Upper lobe of left lung (tissue), 4 donors: ENCODE measurements at regions not wholly inside any gene's neighbourhood (a gene's known extent, or its start where the extent isn't known, plus 50 kb on each side); places are given as distances from the start of the nearest gene placed in this dataset.

ENCODE experiments used
- POLR2A ChIP-seq, 4 donors: fragments of 450-650 bp; IDR thresholded peaks; one replicate each; pipeline ENCODE4 v1.5.1; 2016 to 2017; ENCODE audit warnings: antibody characterized with exemption in 4 of 4, mild to moderate bottlenecking in 2 of 4
- TF ChIP-seq, protein P1 (sequence below), 6 experiments: fragments of 450-650 bp in 4 of 6; fragments of 200-600 bp in 2 of 6; sonication (generic) in 2 of 6; IDR thresholded peaks; one replicate each; pipeline ENCODE4 v1.5.1; 2016 to 2019; ENCODE audit warnings: antibody characterized with exemption in 6 of 6

DNA sequence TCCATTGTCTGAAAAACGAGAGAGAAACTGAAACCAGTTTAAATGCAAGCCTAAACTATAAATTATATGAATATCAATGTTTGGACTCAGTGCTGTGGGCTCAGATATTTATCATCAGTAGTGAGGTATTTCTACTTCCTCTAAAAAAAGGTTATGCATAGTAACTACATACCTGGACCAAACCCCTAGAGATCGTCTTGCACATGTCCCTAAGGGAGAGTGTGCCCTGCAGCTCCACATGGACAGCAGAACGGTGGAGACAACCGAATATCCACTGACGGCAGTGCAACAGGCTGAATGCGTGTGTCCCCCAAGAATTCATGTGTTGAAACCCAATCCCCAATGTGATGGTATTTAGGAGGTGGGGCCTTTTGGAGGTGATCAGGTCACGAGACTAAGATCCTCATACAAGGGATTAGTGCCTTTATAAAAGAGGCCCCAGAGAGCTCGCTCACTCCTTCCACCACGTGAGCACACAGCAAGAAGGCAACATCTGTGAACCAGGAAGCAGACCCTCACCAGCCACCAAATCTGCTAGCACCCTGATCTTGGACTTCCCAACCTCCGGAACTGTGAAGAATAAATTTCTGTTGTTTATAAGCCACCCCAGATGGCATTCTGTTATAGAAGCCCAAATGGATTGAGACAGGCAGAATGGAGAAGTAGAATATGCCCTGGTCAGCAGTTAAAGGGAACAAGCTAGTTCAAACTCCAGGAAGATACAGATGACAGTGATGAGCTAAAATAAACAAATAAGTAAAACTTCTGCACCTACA lies 208.4 kb downstream of the ANAPC1 start:
- TF ChIP-seq, protein P1, sequence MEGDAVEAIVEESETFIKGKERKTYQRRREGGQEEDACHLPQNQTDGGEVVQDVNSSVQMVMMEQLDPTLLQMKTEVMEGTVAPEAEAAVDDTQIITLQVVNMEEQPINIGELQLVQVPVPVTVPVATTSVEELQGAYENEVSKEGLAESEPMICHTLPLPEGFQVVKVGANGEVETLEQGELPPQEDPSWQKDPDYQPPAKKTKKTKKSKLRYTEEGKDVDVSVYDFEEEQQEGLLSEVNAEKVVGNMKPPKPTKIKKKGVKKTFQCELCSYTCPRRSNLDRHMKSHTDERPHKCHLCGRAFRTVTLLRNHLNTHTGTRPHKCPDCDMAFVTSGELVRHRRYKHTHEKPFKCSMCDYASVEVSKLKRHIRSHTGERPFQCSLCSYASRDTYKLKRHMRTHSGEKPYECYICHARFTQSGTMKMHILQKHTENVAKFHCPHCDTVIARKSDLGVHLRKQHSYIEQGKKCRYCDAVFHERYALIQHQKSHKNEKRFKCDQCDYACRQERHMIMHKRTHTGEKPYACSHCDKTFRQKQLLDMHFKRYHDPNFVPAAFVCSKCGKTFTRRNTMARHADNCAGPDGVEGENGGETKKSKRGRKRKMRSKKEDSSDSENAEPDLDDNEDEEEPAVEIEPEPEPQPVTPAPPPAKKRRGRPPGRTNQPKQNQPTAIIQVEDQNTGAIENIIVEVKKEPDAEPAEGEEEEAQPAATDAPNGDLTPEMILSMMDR (IDR thresholded peaks at IDR 0.05), result no peak
- no peak for TF ChIP-seq POLR2A (IDR thresholded peaks at IDR 0.05)
